HepG2 (cell line): ENCODE measurements at regions not wholly inside any gene's neighbourhood (a gene's known extent, or its start where the extent isn't known, plus 50 kb on each side); places are given as distances from the start of the nearest gene placed in this dataset.

ENCODE experiments used
- AGO2 ChIP-seq: fragments of 200-400 bp; formaldehyde crosslinking; optimal IDR thresholded peaks from 2 replicates; pipeline ENCODE3; 2017; ENCODE audit warnings: mild to moderate bottlenecking, low read depth, low read length, moderate library complexity
- CENPT ChIP-seq: sonication (generic); formaldehyde crosslinking; IDR thresholded peaks from 2 replicates; pipeline ENCODE4 v1.8.0; 2022; ENCODE audit warnings: low read depth, mild to moderate bottlenecking, moderate library complexity, missing genetic modification reagents
- CTCF ChIP-seq: sonication (generic); formaldehyde crosslinking; IDR thresholded peaks from 2 replicates; pipeline ENCODE4 v1.5.0; 2020; ENCODE audit warnings: mild to moderate bottlenecking, missing genetic modification reagents, moderate library complexity
- EZH2 ChIP-seq: conservative IDR thresholded peaks from 2 replicates; pipeline ENCODE4 v1.6.1; 2012; ENCODE audit warnings: mild to moderate bottlenecking, low read depth, low read length, moderate library complexity
- KAT7 ChIP-seq: IDR thresholded peaks from 2 replicates; pipeline ENCODE4 v1.6.1; 2018; ENCODE audit warnings: borderline replicate concordance, missing compliant biosample characterization
- NBN ChIP-seq: fragments of 450-650 bp; conservative IDR thresholded peaks from 2 replicates; pipeline ENCODE4 v1.6.1; 2017
- NR2C2 ChIP-seq: sonication (generic); formaldehyde crosslinking; IDR thresholded peaks from 2 replicates; pipeline ENCODE4 v1.4.0; 2020; ENCODE audit warnings: missing genetic modification reagents, mild to moderate bottlenecking, moderate library complexity, borderline replicate concordance
- REST ChIP-seq, 2 experiments: IDR thresholded peaks; 2 replicates each; pipeline ENCODE4 v1.6.1; 2011 to 2012; ENCODE audit warnings: low read length in 2 of 2, borderline replicate concordance in 1 of 2, low read depth in 1 of 2, mild to moderate bottlenecking in 1 of 2, moderate library complexity in 1 of 2
- XBP1 ChIP-seq: sonication (generic); formaldehyde crosslinking; IDR thresholded peaks from 2 replicates; pipeline ENCODE4 v1.5.0; 2020; ENCODE audit warnings: missing genetic modification reagents
- ZNF740 ChIP-seq: sonication (generic); formaldehyde crosslinking; IDR thresholded peaks from 2 replicates; pipeline ENCODE4 v1.4.0; 2020; ENCODE audit warnings: missing genetic modification reagents
- ZNF83 ChIP-seq: sonication (generic); formaldehyde crosslinking; IDR thresholded peaks from 2 replicates; pipeline ENCODE4 v1.4.0; 2020; ENCODE audit warnings: missing genetic modification reagents, mild to moderate bottlenecking, borderline replicate concordance

- no peak for TF ChIP-seq EZH2
- TF ChIP-seq CENPT (CRISPR knock-in tag): no peak
- TF ChIP-seq ZNF83 (CRISPR knock-in tag): no peak
- TF ChIP-seq CTCF (CRISPR knock-in tag): no peak
- no peak for TF ChIP-seq ZNF740
- no peak for TF ChIP-seq AGO2
- TF ChIP-seq NBN: no peak
- TF ChIP-seq KAT7: no peak
- TF ChIP-seq NR2C2 (CRISPR knock-in tag): no peak
- TF ChIP-seq REST (IDR thresholded peaks at IDR 0.05; ENCODE audit: borderline replicate concordance in 1 of 2, low read depth in 1 of 2, low read length in 2 of 2): no peak
- no peak for TF ChIP-seq XBP1 (CRISPR knock-in tag)
Observed at GRCh38 chr10:47181052-47181849, 118.7 kb upstream of the GDF10 start.
